ENCODE measurements at regions not wholly inside any gene's neighbourhood (a gene's known extent, or its start where the extent isn't known, plus 50 kb on each side); places are given as distances from the start of the nearest gene placed in this dataset.

- TF ChIP-seq, protein P1, sequence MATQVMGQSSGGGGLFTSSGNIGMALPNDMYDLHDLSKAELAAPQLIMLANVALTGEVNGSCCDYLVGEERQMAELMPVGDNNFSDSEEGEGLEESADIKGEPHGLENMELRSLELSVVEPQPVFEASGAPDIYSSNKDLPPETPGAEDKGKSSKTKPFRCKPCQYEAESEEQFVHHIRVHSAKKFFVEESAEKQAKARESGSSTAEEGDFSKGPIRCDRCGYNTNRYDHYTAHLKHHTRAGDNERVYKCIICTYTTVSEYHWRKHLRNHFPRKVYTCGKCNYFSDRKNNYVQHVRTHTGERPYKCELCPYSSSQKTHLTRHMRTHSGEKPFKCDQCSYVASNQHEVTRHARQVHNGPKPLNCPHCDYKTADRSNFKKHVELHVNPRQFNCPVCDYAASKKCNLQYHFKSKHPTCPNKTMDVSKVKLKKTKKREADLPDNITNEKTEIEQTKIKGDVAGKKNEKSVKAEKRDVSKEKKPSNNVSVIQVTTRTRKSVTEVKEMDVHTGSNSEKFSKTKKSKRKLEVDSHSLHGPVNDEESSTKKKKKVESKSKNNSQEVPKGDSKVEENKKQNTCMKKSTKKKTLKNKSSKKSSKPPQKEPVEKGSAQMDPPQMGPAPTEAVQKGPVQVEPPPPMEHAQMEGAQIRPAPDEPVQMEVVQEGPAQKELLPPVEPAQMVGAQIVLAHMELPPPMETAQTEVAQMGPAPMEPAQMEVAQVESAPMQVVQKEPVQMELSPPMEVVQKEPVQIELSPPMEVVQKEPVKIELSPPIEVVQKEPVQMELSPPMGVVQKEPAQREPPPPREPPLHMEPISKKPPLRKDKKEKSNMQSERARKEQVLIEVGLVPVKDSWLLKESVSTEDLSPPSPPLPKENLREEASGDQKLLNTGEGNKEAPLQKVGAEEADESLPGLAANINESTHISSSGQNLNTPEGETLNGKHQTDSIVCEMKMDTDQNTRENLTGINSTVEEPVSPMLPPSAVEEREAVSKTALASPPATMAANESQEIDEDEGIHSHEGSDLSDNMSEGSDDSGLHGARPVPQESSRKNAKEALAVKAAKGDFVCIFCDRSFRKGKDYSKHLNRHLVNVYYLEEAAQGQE (IDR thresholded peaks at IDR 0.05; ENCODE audit: borderline replicate concordance), result peak; percentile 44
- TF ChIP-seq RAD21 (conservative IDR thresholded peaks at IDR 0.05) (no peak), CTCF (IDR thresholded peaks at IDR 0.05; ENCODE audit: poor library complexity, severe bottlenecking) (no peak), EP300 (conservative IDR thresholded peaks at IDR 0.05; ENCODE audit: poor library complexity, severe bottlenecking) (no peak)
These were observed 74.6 kb upstream of the OSBPL8 start for GRCh38 chr12:76634133-76634532.

Measured in neural cell (in vitro differentiated cells).